ENCODE measurements at regions not wholly inside any gene's neighbourhood (a gene's known extent, or its start where the extent isn't known, plus 50 kb on each side); places are given as distances from the start of the nearest gene placed in this dataset.
"Not testable (repeated sequence)": the region's sequence is repeated elsewhere in the genome, so short reads cannot be mapped to it uniquely, and the experiment has no call there.

- H3K36me3 ChIP-seq (ENCODE audit: control insufficient read depth in 4 of 4, insufficient read depth in 4 of 4, low read length in 3 of 4); H3K27me3 ChIP-seq (replicated peaks in 2 of 5; ENCODE audit: control insufficient read depth in 4 of 5, insufficient read depth in 5 of 5, low read length in 4 of 5); H3K27ac ChIP-seq (ENCODE audit: insufficient read depth in 1 of 2, low read depth in 1 of 2, low read length in 2 of 2, poor library complexity in 1 of 2, severe bottlenecking in 2 of 2); DNase-seq; CTCF ChIA-PET; H3K4me3 ChIP-seq (ENCODE audit: control insufficient read depth in 1 of 7, extremely low read depth in 1 of 7, insufficient read depth in 4 of 7, low read depth in 2 of 7, low read length in 6 of 7); H3K9me3 ChIP-seq (ENCODE audit: control extremely low read depth in 1 of 5, control insufficient read depth in 4 of 5, insufficient read depth in 2 of 5, low read depth in 1 of 5, low read length in 4 of 5); H3K4me1 ChIP-seq (ENCODE audit: control extremely low read depth in 1 of 4, control insufficient read depth in 4 of 4, insufficient read depth in 4 of 4, low read length in 3 of 4); POLR2A ChIA-PET: not testable (repeated sequence)
- WGBS (ENCODE audit: insufficient coverage), result no CpG with 5 or more reads among the region's 12 CpGs
Observed at GRCh38 chr17:16836315-16836915, 135.5 kb downstream of the TNFRSF13B start.

DNA sequence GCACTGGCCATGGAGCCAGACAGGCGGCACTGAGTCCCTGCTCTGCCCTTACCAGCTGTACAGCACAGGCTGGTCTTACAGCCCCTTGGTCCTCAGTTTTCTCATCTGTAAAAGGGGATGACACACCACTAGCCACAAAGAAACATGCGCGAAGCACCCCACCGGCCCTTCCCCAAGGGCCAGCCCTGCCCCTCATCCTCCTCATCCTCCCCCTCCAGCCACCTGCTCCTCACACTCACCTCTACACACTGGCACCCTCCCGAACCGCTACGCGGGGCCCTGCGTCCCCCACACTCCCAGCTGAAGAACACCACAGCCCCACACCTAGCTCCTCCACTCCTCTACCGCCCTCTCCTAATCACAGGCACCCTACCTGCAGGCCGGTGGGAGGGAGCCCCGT, 138.4 kb downstream of the TNFRSF13B start:
- H3K27me3 ChIP-seq (replicated peaks in 2 of 5; ENCODE audit: control insufficient read depth in 4 of 5, insufficient read depth in 5 of 5, low read length in 4 of 5); DNase-seq; H3K4me1 ChIP-seq (ENCODE audit: control extremely low read depth in 1 of 4, control insufficient read depth in 4 of 4, insufficient read depth in 4 of 4, low read length in 3 of 4); H3K4me3 ChIP-seq (ENCODE audit: control insufficient read depth in 1 of 7, extremely low read depth in 1 of 7, insufficient read depth in 4 of 7, low read depth in 2 of 7, low read length in 6 of 7); H3K36me3 ChIP-seq (ENCODE audit: control insufficient read depth in 4 of 4, insufficient read depth in 4 of 4, low read length in 3 of 4); POLR2A ChIA-PET; H3K27ac ChIP-seq (ENCODE audit: insufficient read depth in 1 of 2, low read depth in 1 of 2, low read length in 2 of 2, poor library complexity in 1 of 2, severe bottlenecking in 2 of 2); CTCF ChIA-PET; H3K9me3 ChIP-seq (ENCODE audit: control extremely low read depth in 1 of 5, control insufficient read depth in 4 of 5, insufficient read depth in 2 of 5, low read depth in 1 of 5, low read length in 4 of 5): not testable (repeated sequence)
- WGBS (ENCODE audit: insufficient coverage), result no CpG with 5 or more reads among the region's 12 CpGs

DNA sequence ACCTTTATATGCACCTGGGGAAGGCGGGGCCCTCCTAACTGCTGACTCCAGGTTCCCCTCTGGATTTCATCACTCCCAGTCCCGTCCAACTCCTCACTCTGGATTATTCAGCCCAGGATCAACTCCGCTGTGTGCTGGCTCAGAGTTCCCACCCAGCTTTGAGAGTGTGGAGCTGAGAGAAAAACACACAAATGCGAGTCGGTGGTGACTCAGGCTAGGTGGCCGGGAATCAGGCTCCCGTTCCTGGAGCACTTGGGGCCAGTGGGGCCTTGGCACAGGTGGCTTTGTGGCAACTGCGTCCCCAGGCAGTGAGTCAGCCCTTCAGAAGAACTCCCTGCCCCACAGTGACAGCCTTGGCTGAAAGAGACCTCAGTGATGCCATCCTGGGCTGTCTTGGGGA, 139.1 kb downstream of the TNFRSF13B start:
- H3K27ac ChIP-seq (ENCODE audit: insufficient read depth in 1 of 2, low read depth in 1 of 2, low read length in 2 of 2, poor library complexity in 1 of 2, severe bottlenecking in 2 of 2); H3K9me3 ChIP-seq (ENCODE audit: control extremely low read depth in 1 of 5, control insufficient read depth in 4 of 5, insufficient read depth in 2 of 5, low read depth in 1 of 5, low read length in 4 of 5); POLR2A ChIA-PET; H3K4me1 ChIP-seq (ENCODE audit: control extremely low read depth in 1 of 4, control insufficient read depth in 4 of 4, insufficient read depth in 4 of 4, low read length in 3 of 4); H3K4me3 ChIP-seq (ENCODE audit: control insufficient read depth in 1 of 7, extremely low read depth in 1 of 7, insufficient read depth in 4 of 7, low read depth in 2 of 7, low read length in 6 of 7); DNase-seq; CTCF ChIA-PET; H3K27me3 ChIP-seq (replicated peaks in 2 of 5; ENCODE audit: control insufficient read depth in 4 of 5, insufficient read depth in 5 of 5, low read length in 4 of 5); H3K36me3 ChIP-seq (ENCODE audit: control insufficient read depth in 4 of 4, insufficient read depth in 4 of 4, low read length in 3 of 4): not testable (repeated sequence)
- WGBS (ENCODE audit: insufficient coverage), result no CpG with 5 or more reads among the region's 8 CpGs

DNA sequence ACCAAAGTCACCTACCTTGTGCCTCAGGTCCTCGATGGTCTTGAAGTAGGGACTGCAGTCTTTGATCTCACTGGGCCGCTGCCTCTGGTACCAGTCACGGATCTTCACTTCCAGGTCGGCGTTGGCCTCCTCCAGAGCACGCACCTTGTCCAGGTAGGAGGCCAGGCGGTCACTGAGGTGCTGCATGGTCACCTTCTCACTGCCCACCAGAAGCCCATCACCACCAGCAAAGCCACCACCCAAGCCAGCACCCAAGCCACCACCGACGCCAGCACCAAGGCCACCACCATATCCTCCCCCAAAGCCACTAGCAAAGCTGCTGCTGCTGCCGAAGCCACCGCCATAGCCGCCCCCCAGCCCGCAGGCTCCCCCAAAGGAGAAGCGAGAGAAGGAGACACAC, 139.7 kb downstream of the TNFRSF13B start:
- H3K4me3 ChIP-seq (ENCODE audit: control insufficient read depth in 1 of 7, extremely low read depth in 1 of 7, insufficient read depth in 4 of 7, low read depth in 2 of 7, low read length in 6 of 7); H3K36me3 ChIP-seq (ENCODE audit: control insufficient read depth in 4 of 4, insufficient read depth in 4 of 4, low read length in 3 of 4); H3K27me3 ChIP-seq (replicated peaks in 2 of 5; ENCODE audit: control insufficient read depth in 4 of 5, insufficient read depth in 5 of 5, low read length in 4 of 5); H3K27ac ChIP-seq (ENCODE audit: insufficient read depth in 1 of 2, low read depth in 1 of 2, low read length in 2 of 2, poor library complexity in 1 of 2, severe bottlenecking in 2 of 2); POLR2A ChIA-PET; H3K9me3 ChIP-seq (ENCODE audit: control extremely low read depth in 1 of 5, control insufficient read depth in 4 of 5, insufficient read depth in 2 of 5, low read depth in 1 of 5, low read length in 4 of 5); CTCF ChIA-PET; DNase-seq; H3K4me1 ChIP-seq (ENCODE audit: control extremely low read depth in 1 of 4, control insufficient read depth in 4 of 4, insufficient read depth in 4 of 4, low read length in 3 of 4): not testable (repeated sequence)
- no CpG with 5 or more reads among the region's 14 CpGs for WGBS (ENCODE audit: insufficient coverage)

DNA sequence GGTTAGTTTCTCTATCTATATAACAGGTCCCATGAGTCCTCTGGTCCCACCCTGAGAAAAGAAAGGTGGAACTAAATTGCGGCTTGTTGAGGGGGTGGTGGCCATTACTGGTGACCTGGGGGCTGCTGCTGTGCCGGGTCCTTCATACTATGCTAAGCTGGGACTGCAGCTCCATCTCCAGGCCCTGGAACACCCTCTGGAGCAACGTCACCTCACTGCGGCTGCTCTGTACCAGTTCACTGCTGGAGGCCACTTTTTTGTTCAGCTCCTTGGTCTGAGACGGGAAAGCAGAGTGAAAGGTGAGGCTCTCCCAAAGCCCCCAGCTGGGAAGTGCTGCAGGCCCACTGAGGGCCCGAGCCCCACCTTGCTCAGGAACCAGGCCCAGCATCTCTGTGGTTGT, 140.7 kb downstream of the CCDC144A start:
- H3K9me3 ChIP-seq (ENCODE audit: control extremely low read depth in 1 of 5, control insufficient read depth in 4 of 5, insufficient read depth in 2 of 5, low read depth in 1 of 5, low read length in 4 of 5); DNase-seq; H3K4me3 ChIP-seq (ENCODE audit: control insufficient read depth in 1 of 7, extremely low read depth in 1 of 7, insufficient read depth in 4 of 7, low read depth in 2 of 7, low read length in 6 of 7); H3K4me1 ChIP-seq (ENCODE audit: control extremely low read depth in 1 of 4, control insufficient read depth in 4 of 4, insufficient read depth in 4 of 4, low read length in 3 of 4); H3K27me3 ChIP-seq (replicated peaks in 2 of 5; ENCODE audit: control insufficient read depth in 4 of 5, insufficient read depth in 5 of 5, low read length in 4 of 5); H3K36me3 ChIP-seq (ENCODE audit: control insufficient read depth in 4 of 4, insufficient read depth in 4 of 4, low read length in 3 of 4); H3K27ac ChIP-seq (ENCODE audit: insufficient read depth in 1 of 2, low read depth in 1 of 2, low read length in 2 of 2, poor library complexity in 1 of 2, severe bottlenecking in 2 of 2); POLR2A ChIA-PET; CTCF ChIA-PET: not testable (repeated sequence)
- WGBS (ENCODE audit: insufficient coverage), result no CpG with 5 or more reads among the region's 6 CpGs

DNA sequence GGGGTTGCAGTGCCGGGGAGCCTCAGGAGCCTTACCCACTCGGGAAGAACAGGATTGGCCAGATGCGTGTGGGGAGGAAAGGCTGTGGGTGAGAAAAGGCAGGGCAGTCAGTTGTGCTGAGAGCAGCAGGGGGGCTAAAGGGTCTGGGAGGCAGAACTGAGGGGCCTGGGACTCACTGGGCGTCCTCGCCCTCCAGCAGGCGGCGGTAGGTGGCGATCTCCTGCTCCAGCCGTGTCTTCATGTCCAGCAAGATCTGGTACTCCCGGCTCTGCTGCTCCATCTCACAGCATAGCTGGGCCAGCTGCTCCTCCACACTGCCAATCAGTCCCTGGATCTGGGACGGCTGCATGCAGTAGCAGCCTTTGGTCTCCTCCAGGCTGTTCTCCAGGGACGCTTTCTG, 140.2 kb downstream of the CCDC144A start:
- POLR2A ChIA-PET; H3K27ac ChIP-seq (ENCODE audit: insufficient read depth in 1 of 2, low read depth in 1 of 2, low read length in 2 of 2, poor library complexity in 1 of 2, severe bottlenecking in 2 of 2); H3K4me1 ChIP-seq (ENCODE audit: control extremely low read depth in 1 of 4, control insufficient read depth in 4 of 4, insufficient read depth in 4 of 4, low read length in 3 of 4); H3K9me3 ChIP-seq (ENCODE audit: control extremely low read depth in 1 of 5, control insufficient read depth in 4 of 5, insufficient read depth in 2 of 5, low read depth in 1 of 5, low read length in 4 of 5); H3K4me3 ChIP-seq (ENCODE audit: control insufficient read depth in 1 of 7, extremely low read depth in 1 of 7, insufficient read depth in 4 of 7, low read depth in 2 of 7, low read length in 6 of 7); H3K36me3 ChIP-seq (ENCODE audit: control insufficient read depth in 4 of 4, insufficient read depth in 4 of 4, low read length in 3 of 4); H3K27me3 ChIP-seq (replicated peaks in 2 of 5; ENCODE audit: control insufficient read depth in 4 of 5, insufficient read depth in 5 of 5, low read length in 4 of 5); CTCF ChIA-PET; DNase-seq: not testable (repeated sequence)
- WGBS (ENCODE audit: insufficient coverage), result no CpG with 5 or more reads among the region's 12 CpGs

Data from common myeloid progenitor, CD34-positive (primary cell).